GM12891 (cell line): ENCODE measurements at regions not wholly inside any gene's neighbourhood (a gene's known extent, or its start where the extent isn't known, plus 50 kb on each side); places are given as distances from the start of the nearest gene placed in this dataset.

ENCODE experiments used
- PAX5 ChIP-seq: IDR thresholded peaks from 2 replicates; pipeline ENCODE4 v1.6.1; 2011; ENCODE audit warnings: low read length, moderate library complexity, mild to moderate bottlenecking; ENCODE audit not compliant: insufficient read depth, severe bottlenecking
- POLR2A ChIP-seq: IDR thresholded peaks from 2 replicates; pipeline ENCODE4 v1.6.1; 2011; ENCODE audit warnings: low read depth, low read length, control low read depth
- POLR2AphosphoS5 ChIP-seq: IDR thresholded peaks from 2 replicates; pipeline ENCODE4 v1.6.1; 2011; ENCODE audit warnings: low read depth, low read length, control low read depth
- POU2F2 ChIP-seq: IDR thresholded peaks from 2 replicates; pipeline ENCODE4 v1.6.1; 2011; ENCODE audit warnings: low read depth, mild to moderate bottlenecking, control low read depth, low read length, moderate library complexity
- SPI1 ChIP-seq: IDR thresholded peaks from 2 replicates; pipeline ENCODE4 v1.6.1; 2011; ENCODE audit warnings: low read depth, low read length, control low read depth
- TAF1 ChIP-seq: IDR thresholded peaks from 2 replicates; pipeline ENCODE4 v1.6.1; 2011; ENCODE audit warnings: low read depth, low read length, control low read depth

DNA sequence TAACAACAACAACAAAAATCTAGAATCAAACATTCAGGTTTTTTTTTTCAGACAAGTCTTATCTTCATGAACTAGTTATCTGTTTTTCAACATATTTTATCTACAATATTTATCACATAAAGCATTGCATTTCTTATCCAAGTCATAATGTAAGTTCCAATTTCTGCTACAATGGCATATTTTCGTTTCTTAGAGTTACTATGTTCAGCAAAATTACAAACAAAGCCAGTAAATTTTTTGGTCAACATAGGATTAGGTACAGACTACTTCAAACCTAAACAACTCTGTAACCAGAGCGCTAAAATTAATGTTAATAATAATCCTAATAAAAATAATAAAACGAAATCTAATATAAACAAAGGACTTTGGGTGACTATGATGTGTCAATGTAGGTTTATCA lies 165.4 kb upstream of the TACR3 start:
- no peak for TF ChIP-seq POLR2A
- no peak for TF ChIP-seq TAF1
- TF ChIP-seq POLR2AphosphoS5: no peak
- TF ChIP-seq POU2F2: no peak
- TF ChIP-seq SPI1: no peak
- TF ChIP-seq PAX5: no peak
